WTC11 (cell line): ENCODE measurements at regions not wholly inside any gene's neighbourhood (a gene's known extent, or its start where the extent isn't known, plus 50 kb on each side); places are given as distances from the start of the nearest gene placed in this dataset.

Experiments used
- FOXP1 ChIP-seq: sonication (generic); formaldehyde crosslinking; IDR thresholded peaks from 2 replicates; pipeline ENCODE4 v1.8.0; 2022; ENCODE audit warnings: missing genetic modification reagents, mild to moderate bottlenecking, moderate library complexity, borderline replicate concordance
- MYBL2 ChIP-seq: sonication (generic); formaldehyde crosslinking; IDR thresholded peaks from 2 replicates; pipeline ENCODE4 v1.8.1; 2023; ENCODE audit warnings: mild to moderate bottlenecking, moderate library complexity, missing genetic modification reagents
- RELA ChIP-seq: sonication (generic); formaldehyde crosslinking; IDR thresholded peaks from 2 replicates; pipeline ENCODE4 v1.8.1; 2022; ENCODE audit warnings: missing genetic modification reagents, mild to moderate bottlenecking, borderline replicate concordance
- SMAD3 ChIP-seq: sonication (generic); formaldehyde crosslinking; IDR thresholded peaks from 2 replicates; pipeline ENCODE4 v1.8.0; 2022; ENCODE audit warnings: missing genetic modification reagents, mild to moderate bottlenecking, borderline replicate concordance
- SOX15 ChIP-seq: fragments of 250-450 bp; sonication (Bioruptor Pico); IDR thresholded peaks from 2 replicates; pipeline ENCODE4 v1.9.0; 2021; ENCODE audit warnings: mild to moderate bottlenecking
- TCF7 ChIP-seq: sonication (generic); formaldehyde crosslinking; IDR thresholded peaks from 2 replicates; pipeline ENCODE4 v1.8.0; 2022; ENCODE audit warnings: mild to moderate bottlenecking, low read depth, missing genetic modification reagents, moderate library complexity
- TF ChIP-seq, protein P1 (sequence below): fragments of 200-600 bp; IDR thresholded peaks from 2 replicates; pipeline ENCODE4 v1.8.0; 2022; ENCODE audit warnings: antibody characterized with exemption
- TF ChIP-seq, protein P2 (sequence below): fragments of 250-450 bp; sonication (Bioruptor Pico); IDR thresholded peaks from 2 replicates; pipeline ENCODE4 v2.1.2; 2022; ENCODE audit warnings: mild to moderate bottlenecking, moderate library complexity
- TF ChIP-seq, protein P3 (sequence below): sonication (generic); formaldehyde crosslinking; IDR thresholded peaks from 2 replicates; pipeline ENCODE4 v1.8.0; 2022; ENCODE audit warnings: mild to moderate bottlenecking, missing genetic modification reagents

DNA sequence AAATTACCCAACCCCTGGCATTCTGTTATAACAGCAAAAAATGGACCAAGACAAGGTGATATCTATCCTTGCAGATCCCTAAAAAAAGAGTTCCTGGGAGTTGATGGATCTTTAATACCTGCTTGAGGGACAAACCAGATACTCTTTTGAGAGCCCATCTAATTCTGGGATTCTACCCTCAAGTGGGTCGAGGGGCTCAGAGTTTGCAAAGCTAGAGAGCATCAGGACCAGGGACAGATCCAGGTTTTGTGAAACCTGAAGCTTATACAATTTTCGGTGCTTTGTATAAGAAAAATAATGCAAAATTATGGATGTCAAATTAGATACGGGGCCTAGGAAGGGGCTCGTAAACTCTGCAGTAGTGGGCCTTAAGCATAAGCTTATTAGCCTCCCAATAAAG is 130.5 kb upstream of the CRHR1 start:
- TF ChIP-seq SMAD3 (CRISPR knock-in tag) (no peak), RELA (CRISPR knock-in tag) (no peak), TCF7 (no peak), SOX15 (CRISPR knock-in tag) (no peak), MYBL2 (no peak), FOXP1 (no peak)
- TF ChIP-seq, protein P1, sequence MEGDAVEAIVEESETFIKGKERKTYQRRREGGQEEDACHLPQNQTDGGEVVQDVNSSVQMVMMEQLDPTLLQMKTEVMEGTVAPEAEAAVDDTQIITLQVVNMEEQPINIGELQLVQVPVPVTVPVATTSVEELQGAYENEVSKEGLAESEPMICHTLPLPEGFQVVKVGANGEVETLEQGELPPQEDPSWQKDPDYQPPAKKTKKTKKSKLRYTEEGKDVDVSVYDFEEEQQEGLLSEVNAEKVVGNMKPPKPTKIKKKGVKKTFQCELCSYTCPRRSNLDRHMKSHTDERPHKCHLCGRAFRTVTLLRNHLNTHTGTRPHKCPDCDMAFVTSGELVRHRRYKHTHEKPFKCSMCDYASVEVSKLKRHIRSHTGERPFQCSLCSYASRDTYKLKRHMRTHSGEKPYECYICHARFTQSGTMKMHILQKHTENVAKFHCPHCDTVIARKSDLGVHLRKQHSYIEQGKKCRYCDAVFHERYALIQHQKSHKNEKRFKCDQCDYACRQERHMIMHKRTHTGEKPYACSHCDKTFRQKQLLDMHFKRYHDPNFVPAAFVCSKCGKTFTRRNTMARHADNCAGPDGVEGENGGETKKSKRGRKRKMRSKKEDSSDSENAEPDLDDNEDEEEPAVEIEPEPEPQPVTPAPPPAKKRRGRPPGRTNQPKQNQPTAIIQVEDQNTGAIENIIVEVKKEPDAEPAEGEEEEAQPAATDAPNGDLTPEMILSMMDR: no peak
- TF ChIP-seq, protein P2, sequence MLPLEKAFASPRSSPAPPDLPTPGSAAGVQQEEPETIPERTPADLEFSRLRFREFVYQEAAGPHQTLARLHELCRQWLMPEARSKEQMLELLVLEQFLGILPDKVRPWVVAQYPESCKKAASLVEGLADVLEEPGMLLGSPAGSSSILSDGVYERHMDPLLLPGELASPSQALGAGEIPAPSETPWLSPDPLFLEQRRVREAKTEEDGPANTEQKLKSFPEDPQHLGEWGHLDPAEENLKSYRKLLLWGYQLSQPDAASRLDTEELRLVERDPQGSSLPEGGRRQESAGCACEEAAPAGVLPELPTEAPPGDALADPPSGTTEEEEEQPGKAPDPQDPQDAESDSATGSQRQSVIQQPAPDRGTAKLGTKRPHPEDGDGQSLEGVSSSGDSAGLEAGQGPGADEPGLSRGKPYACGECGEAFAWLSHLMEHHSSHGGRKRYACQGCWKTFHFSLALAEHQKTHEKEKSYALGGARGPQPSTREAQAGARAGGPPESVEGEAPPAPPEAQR (CRISPR knock-in tag): no peak
- TF ChIP-seq, protein P3, sequence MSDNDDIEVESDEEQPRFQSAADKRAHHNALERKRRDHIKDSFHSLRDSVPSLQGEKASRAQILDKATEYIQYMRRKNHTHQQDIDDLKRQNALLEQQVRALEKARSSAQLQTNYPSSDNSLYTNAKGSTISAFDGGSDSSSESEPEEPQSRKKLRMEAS (CRISPR knock-in tag): no peak
